ES-I3 (cell line): ENCODE measurements at regions not wholly inside any gene's neighbourhood (a gene's known extent, or its start where the extent isn't known, plus 50 kb on each side); places are given as distances from the start of the nearest gene placed in this dataset.

Experiments used
- H3K36me3 ChIP-seq: 2 replicates; pipeline ENCODE4 v1.6.1; 2013; ENCODE audit warnings: mild to moderate bottlenecking, low read length, control low read depth, moderate library complexity; ENCODE audit not compliant: insufficient read depth
- H3K4me1 ChIP-seq: 2 replicates; pipeline ENCODE4 v1.6.1; 2013; ENCODE audit warnings: mild to moderate bottlenecking, control low read depth, low read length; ENCODE audit not compliant: insufficient read depth
- H3K9ac ChIP-seq: 2 replicates; pipeline ENCODE4 v1.6.1; 2013; ENCODE audit warnings: low read depth, mild to moderate bottlenecking, low read length, moderate library complexity
- H3K9me3 ChIP-seq: 2 replicates; pipeline ENCODE4 v1.6.1; 2013; ENCODE audit warnings: mild to moderate bottlenecking, low read length, moderate library complexity; ENCODE audit not compliant: control insufficient read depth, insufficient read depth

DNA sequence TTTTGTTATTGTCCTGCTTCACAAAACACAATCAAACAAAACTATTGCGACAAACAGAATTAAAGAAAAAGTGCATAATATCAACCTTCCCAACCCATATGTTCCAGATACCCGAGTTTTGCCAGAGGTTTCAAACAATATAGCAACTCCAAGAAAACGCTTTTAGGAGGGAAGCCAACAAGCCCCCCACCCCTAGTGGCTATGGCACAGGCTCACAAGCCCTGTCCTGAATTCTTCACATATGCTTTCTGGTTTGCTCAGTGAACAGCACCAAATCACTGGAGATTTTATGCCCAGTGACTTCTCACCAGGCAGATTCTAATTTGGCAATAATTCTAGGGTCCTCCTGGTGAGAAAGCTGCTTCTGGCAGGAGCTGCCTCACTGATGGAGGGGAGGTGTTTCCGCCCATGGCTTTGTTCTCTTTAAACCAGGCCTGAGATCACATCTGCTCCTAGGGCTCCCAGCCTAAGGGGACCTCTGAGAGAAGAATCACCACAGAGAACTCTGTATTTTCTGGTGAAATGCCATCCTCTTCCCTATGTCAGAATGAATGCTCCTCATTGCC is 1982.4 kb downstream of the EFNA5 start:
- Histone ChIP-seq H3K4me1 (peaks cover 14% of the 10 kb centered on the region; the same call in 1 of the 2 replicates), H3K36me3 (no peaks in the 10 kb centered on the region), H3K9ac (no peak overlapping the region), H3K9me3 (no peaks in the 10 kb centered on the region)

DNA sequence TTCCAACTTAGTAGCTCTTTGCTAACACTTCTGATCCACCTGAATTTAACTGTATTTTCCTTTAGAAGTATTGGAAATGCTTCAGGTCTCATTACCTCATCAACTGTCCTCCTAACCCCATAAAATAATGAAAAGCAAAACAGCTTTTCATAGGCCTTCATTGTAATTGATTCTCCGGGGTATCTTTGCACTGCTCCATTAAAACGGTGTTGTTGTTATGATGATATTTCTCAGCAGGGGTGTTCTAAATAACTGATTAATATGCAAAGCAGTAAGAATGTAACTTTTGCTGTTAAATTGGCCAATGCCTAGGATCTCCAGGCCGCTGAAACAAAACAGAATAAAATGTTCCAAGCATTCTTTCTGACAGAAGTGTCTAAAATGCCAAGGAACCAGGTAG is 1983.2 kb downstream of the EFNA5 start:
- Histone ChIP-seq H3K9ac (no peak overlapping the region), H3K9me3 (no peaks in the 10 kb centered on the region), H3K36me3 (no peaks in the 10 kb centered on the region), H3K4me1 (peaks cover 14% of the 10 kb centered on the region; the same call in 1 of the 2 replicates)

DNA sequence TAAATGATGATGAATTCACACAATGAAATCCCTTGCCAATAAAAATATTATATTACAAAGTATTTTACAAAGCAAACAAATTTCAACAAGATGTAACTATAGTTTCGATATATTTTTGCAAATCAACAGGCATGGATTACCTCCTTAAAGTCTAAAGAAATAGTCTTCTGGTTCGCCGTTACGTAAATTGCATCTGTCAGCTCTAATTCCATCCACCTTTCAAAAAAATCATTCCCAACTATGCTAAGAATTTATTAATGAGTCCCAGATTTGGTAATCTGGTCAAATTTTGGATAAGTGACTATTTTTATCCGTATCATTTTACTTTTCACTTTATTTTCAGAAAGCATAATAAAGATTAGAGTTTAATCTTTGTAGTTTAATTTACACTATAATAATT is 1984.9 kb downstream of the EFNA5 start:
- H3K4me1 ChIP-seq = peaks cover 14% of the 10 kb centered on the region; the same call in 1 of the 2 replicates
- H3K9ac ChIP-seq = no peak overlapping the region
- H3K9me3 ChIP-seq = no peaks in the 10 kb centered on the region
- no peaks in the 10 kb centered on the region for H3K36me3 ChIP-seq

DNA sequence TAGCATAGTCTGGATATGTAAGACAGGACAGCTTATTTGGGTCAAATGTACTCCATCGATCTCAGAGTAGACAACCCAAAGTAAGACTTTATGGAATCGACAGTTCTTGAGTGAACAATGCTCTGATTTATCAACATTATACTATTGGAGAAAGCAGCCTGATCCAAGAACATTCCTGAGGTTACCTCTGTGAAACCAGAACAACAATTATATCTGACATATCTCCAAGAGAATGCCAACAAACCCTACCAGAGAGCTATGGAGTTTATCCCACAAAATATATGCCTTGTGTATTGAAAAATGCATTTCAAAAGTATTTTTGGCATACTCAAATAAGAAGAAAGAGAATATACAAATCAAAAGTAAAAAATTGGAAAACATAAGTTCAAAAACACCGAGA is 1985.9 kb downstream of the EFNA5 start:
- peaks cover 14% of the 10 kb centered on the region; the same call in 1 of the 2 replicates for H3K4me1 ChIP-seq
- no peaks in the 10 kb centered on the region for H3K9me3 ChIP-seq
- no peaks in the 10 kb centered on the region for H3K36me3 ChIP-seq
- no peak overlapping the region for H3K9ac ChIP-seq

GRCh38 chr5:105680858-105681475 is 1989.8 kb downstream of the EFNA5 start:
- H3K9ac ChIP-seq = no peak overlapping the region

GRCh38 chr5:105677291-105677690 is 1993.4 kb downstream of the EFNA5 start:
- Histone ChIP-seq H3K9me3 (no peaks in the 10 kb centered on the region), H3K9ac (no peak overlapping the region), H3K4me1 (no peaks in the 10 kb centered on the region), H3K36me3 (no peaks in the 10 kb centered on the region)

More at GRCh38 chr5:105680858-105681475, 1989.8 kb downstream of the EFNA5 start:
- no peaks in the 10 kb centered on the region for H3K4me1 ChIP-seq
- no peaks in the 10 kb centered on the region for H3K9me3 ChIP-seq
- no peaks in the 10 kb centered on the region for H3K36me3 ChIP-seq

DNA sequence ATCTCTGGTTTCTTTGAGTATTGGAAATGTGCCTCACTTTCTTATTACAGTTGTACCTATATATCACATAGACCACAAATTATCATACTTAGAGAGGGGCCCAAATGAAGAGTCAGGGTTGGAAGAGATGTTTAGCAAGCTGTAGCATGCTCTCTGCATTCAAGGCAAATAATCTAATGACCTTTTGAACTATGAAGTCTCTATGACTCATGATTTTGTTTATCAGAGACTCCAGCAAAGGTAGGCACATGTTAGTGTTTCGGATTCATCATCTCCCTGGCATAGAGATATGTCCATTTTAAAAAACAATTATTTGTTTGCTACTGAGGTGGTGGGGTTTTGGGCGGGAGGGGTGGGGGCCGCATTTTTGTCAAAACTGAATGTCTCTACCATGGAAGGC is 2000.1 kb downstream of the EFNA5 start:
- Histone ChIP-seq H3K36me3 (no peaks in the 10 kb centered on the region), H3K9me3 (no peaks in the 10 kb centered on the region), H3K4me1 (no peaks in the 10 kb centered on the region), H3K9ac (no peak overlapping the region)

DNA sequence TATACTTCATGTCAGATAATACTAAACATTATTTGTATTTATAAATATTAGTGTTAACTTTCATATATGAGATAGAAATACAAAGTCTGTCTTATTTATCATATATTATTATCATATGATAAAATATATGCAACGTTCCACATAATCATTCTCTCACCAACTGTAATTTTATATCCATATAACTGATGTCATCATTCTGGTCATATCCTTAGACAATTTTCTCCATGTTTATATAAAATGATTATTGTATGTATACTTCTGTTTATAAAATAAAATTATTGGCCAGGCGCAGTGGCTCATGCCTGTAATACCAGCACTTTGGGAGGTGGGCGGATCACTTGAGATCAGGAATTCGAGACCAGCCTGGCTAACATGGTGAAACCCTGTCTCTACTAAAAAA is 2007.1 kb downstream of the EFNA5 start:
- Histone ChIP-seq H3K9me3 (no peaks in the 10 kb centered on the region), H3K4me1 (no peaks in the 10 kb centered on the region), H3K9ac (no peak overlapping the region), H3K36me3 (no peaks in the 10 kb centered on the region)

- H3K4me1 ChIP-seq = no peaks in the 10 kb centered on the region
- no peaks in the 10 kb centered on the region for H3K36me3 ChIP-seq
- no peak overlapping the region for H3K9ac ChIP-seq
- H3K9me3 ChIP-seq = no peaks in the 10 kb centered on the region
Observed at GRCh38 chr5:105659396-105659795, 2011.3 kb downstream of the EFNA5 start.

DNA sequence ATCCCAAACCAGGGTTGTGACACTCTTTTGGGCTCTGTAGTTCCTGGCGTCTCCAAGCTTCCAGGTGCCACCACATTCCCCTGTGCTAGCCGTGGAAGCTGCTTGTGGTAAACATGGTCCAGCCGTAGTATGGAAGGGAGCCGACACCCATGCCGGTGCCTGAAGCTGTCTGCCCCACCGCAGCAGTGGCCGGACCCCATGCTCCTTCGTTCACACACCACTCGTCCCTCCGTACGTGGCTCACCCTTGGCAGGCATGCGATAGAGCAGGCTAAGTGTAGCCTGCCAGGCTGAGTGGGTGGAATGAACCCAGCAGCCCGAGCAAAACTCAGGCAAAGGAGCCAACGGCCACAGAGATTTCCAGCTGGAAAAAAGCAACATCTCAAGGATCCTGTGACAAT is 2030.4 kb downstream of the EFNA5 start:
- Histone ChIP-seq H3K4me1 (no peaks in the 10 kb centered on the region), H3K9me3 (no peaks in the 10 kb centered on the region), H3K9ac (no peak overlapping the region), H3K36me3 (no peaks in the 10 kb centered on the region)

GRCh38 chr5:105639511-105639910 is 2031.2 kb downstream of the EFNA5 start:
- H3K9ac ChIP-seq = no peak overlapping the region
- no peaks in the 10 kb centered on the region for H3K36me3 ChIP-seq
- H3K4me1 ChIP-seq = no peaks in the 10 kb centered on the region
- H3K9me3 ChIP-seq = no peaks in the 10 kb centered on the region

GRCh38 chr5:105639068-105639467 is 2031.7 kb downstream of the EFNA5 start:
- H3K9ac ChIP-seq = no peak overlapping the region
- H3K36me3 ChIP-seq = no peaks in the 10 kb centered on the region
- no peaks in the 10 kb centered on the region for H3K9me3 ChIP-seq
- no peaks in the 10 kb centered on the region for H3K4me1 ChIP-seq

- H3K9me3 ChIP-seq = no peaks in the 10 kb centered on the region
- H3K4me1 ChIP-seq = no peaks in the 10 kb centered on the region
- no peaks in the 10 kb centered on the region for H3K36me3 ChIP-seq
- no peak overlapping the region for H3K9ac ChIP-seq
Observed at GRCh38 chr5:105638437-105638836, 2032.3 kb downstream of the EFNA5 start.

DNA sequence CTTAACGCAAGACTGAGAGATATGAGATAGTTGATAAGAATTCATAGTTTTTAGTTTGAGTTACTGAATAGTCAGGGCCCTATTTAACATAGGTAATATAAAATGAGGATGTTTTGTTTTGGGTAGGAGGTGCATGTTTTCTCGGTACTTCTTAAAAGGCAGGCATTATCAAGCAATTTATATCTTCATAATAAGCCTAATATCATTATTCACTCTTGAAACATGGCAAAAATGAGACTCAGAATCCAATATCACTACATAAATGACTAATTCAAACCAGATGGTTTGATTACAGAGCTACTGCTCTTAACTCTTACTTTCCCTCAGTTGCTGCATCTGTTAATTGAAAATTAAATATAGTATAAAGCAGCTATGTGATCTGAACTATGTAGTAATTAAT is 2038.7 kb downstream of the EFNA5 start:
- no peak overlapping the region for H3K9ac ChIP-seq
- no peaks in the 10 kb centered on the region for H3K9me3 ChIP-seq
- H3K4me1 ChIP-seq = no peaks in the 10 kb centered on the region
- no peaks in the 10 kb centered on the region for H3K36me3 ChIP-seq

DNA sequence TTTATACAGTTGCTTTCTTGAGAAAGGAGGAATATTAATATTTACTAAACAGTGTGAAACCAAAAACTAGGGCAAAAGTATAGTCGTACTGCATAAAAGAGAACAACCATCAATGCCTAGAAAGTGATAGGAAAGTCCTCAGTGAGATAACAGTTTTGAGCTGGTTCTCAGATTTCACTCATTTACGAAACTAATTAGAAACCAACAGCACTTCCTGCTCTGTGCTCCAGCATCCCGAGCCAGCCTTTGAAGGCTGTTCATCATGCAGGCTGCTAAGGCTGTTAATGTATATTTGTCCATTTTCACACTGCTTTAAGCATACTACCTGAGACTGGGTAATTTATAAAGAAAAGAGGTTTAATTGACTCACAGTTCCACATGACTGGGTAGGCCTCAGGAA is 2039.9 kb downstream of the EFNA5 start:
- Histone ChIP-seq H3K9ac (no peak overlapping the region), H3K4me1 (no peaks in the 10 kb centered on the region), H3K36me3 (no peaks in the 10 kb centered on the region), H3K9me3 (no peaks in the 10 kb centered on the region)
